Neural progenitor cell (in vitro differentiated cells): ENCODE measurements at regions not wholly inside any gene's neighbourhood (a gene's known extent, or its start where the extent isn't known, plus 50 kb on each side); places are given as distances from the start of the nearest gene placed in this dataset.

ENCODE experiments used
- DNase-seq: peaks from one replicate; pipeline ENCODE4 v3.0.0-alpha.2; 2016; ENCODE audit warnings: low spot score
- H2AFZ ChIP-seq: fragments of 200-600 bp; sonication (generic); replicated peaks from 2 replicates; pipeline ENCODE4 v1.6.1; 2016; ENCODE audit warnings: antibody characterized with exemption
- H3F3A ChIP-seq: fragments of 200-600 bp; sonication (generic); 2 replicates; pipeline ENCODE4 v1.6.1; 2016; ENCODE audit warnings: antibody characterized with exemption, low read depth
- H3K27ac ChIP-seq: fragments of 200-600 bp; sonication (generic); 2 replicates; pipeline ENCODE4 v1.5.1; 2016; ENCODE audit warnings: mild to moderate bottlenecking
- H3K27me3 ChIP-seq: fragments of 200-600 bp; sonication (generic); 2 replicates; pipeline ENCODE4 v1.6.1; 2016; ENCODE audit warnings: mild to moderate bottlenecking, moderate library complexity
- H3K36me3 ChIP-seq: fragments of 200-600 bp; sonication (generic); 2 replicates; pipeline ENCODE4 v1.5.1; 2016
- H3K4me1 ChIP-seq: fragments of 200-600 bp; sonication (generic); 2 replicates; pipeline ENCODE4 v1.6.1; 2016; ENCODE audit warnings: mixed run types
- H3K4me2 ChIP-seq: fragments of 200-600 bp; sonication (generic); 2 replicates; pipeline ENCODE4 v1.6.1; 2016
- H3K4me3 ChIP-seq: fragments of 200-600 bp; sonication (generic); 2 replicates; pipeline ENCODE4 v1.5.1; 2016
- H3K79me2 ChIP-seq: fragments of 200-600 bp; sonication (generic); 2 replicates; pipeline ENCODE4 v1.6.1; 2016; ENCODE audit warnings: low read depth
- H3K9ac ChIP-seq: fragments of 200-600 bp; sonication (generic); 2 replicates; pipeline ENCODE4 v1.6.1; 2016
- H3K9me3 ChIP-seq: fragments of 200-600 bp; sonication (generic); 2 replicates; pipeline ENCODE4 v1.5.1; 2016; ENCODE audit warnings: low read depth
- H4K20me1 ChIP-seq: fragments of 200-600 bp; sonication (generic); 2 replicates; pipeline ENCODE4 v1.6.1; 2016; ENCODE audit warnings: low read depth
- H3K27ac Mint-ChIP-seq: 3 replicates; pipeline ENCODE4 v1.8.0; 2021; ENCODE audit warnings: mixed read lengths
- H3K27me3 Mint-ChIP-seq: 2 replicates; pipeline ENCODE4 v1.8.0; 2022; ENCODE audit warnings: low read depth, mild to moderate bottlenecking, inconsistent platforms, moderate library complexity, mixed read lengths; ENCODE audit not compliant: insufficient read depth
- H3K36me3 Mint-ChIP-seq: 3 replicates; pipeline ENCODE4 v1.8.0; 2021; ENCODE audit warnings: mixed read lengths
- H3K4me1 Mint-ChIP-seq: 3 replicates; pipeline ENCODE4 v1.8.0; 2021; ENCODE audit warnings: mixed read lengths
- H3K4me3 Mint-ChIP-seq: 3 replicates; pipeline ENCODE4 v1.8.0; 2021; ENCODE audit warnings: mild to moderate bottlenecking, moderate library complexity, mixed read lengths
- H3K9me3 Mint-ChIP-seq: 3 replicates; pipeline ENCODE4 v1.8.0; 2020; ENCODE audit warnings: mixed read lengths
- CTCF ChIP-seq: fragments of 200-600 bp; sonication (generic); IDR thresholded peaks from 2 replicates; pipeline ENCODE4 v1.5.1; 2017; ENCODE audit warnings: antibody characterized with exemption, mild to moderate bottlenecking
- EZH2 ChIP-seq: fragments of 200-600 bp; sonication (generic); IDR thresholded peaks from 2 replicates; pipeline ENCODE4 v1.6.1; 2017; ENCODE audit warnings: antibody characterized with exemption, mild to moderate bottlenecking, moderate library complexity
- EZH2phosphoT487 ChIP-seq: fragments of 200-600 bp; sonication (generic); IDR thresholded peaks from 2 replicates; pipeline ENCODE4 v1.6.1; 2017; ENCODE audit warnings: antibody characterized with exemption

GRCh38 chr1:192876633-192877032, 67.8 kb downstream of the RGS2 start:
- H3K79me2 ChIP-seq = no peaks in the 10 kb centered on the region
- DNase-seq = no peak
- H3K4me3 ChIP-seq = no peak overlapping the region
- Mint-ChIP-seq H3K4me1 (peaks cover 12% of the 10 kb centered on the region), H3K27me3 (no peaks in the 10 kb centered on the region), H3K4me3 (no peak overlapping the region), H3K36me3 (no peaks in the 10 kb centered on the region), H3K9me3 (no peaks in the 10 kb centered on the region), H3K27ac (no peak overlapping the region)
- H3F3A ChIP-seq = no peaks in the 10 kb centered on the region
- H3K27ac ChIP-seq = no peak overlapping the region
- H3K4me1 ChIP-seq = peaks cover 8% of the 10 kb centered on the region
- no peak overlapping the region for H3K9ac ChIP-seq
- no peaks in the 10 kb centered on the region for H4K20me1 ChIP-seq
- H3K9me3 ChIP-seq = no peaks in the 10 kb centered on the region
- no peak overlapping the region for H2AFZ ChIP-seq
- H3K27me3 ChIP-seq = no peaks in the 10 kb centered on the region
- no peak for TF ChIP-seq CTCF
- TF ChIP-seq EZH2 = no peak
- TF ChIP-seq EZH2phosphoT487 = no peak
- H3K36me3 ChIP-seq = no peaks in the 10 kb centered on the region
- no peak overlapping the region for H3K4me2 ChIP-seq

- Histone ChIP-seq H3K4me3 (no peak overlapping the region), H3K27me3 (no peaks in the 10 kb centered on the region), H2AFZ (no peak overlapping the region), H3K36me3 (no peaks in the 10 kb centered on the region), H3K79me2 (no peaks in the 10 kb centered on the region), H3K4me2 (no peak overlapping the region), H3K4me1 (peaks cover 8% of the 10 kb centered on the region), H3K27ac (no peak overlapping the region), H3K9me3 (no peaks in the 10 kb centered on the region), H3K9ac (no peak overlapping the region), H3F3A (no peaks in the 10 kb centered on the region), H4K20me1 (no peaks in the 10 kb centered on the region)
- Mint-ChIP-seq H3K4me1 (peaks cover 12% of the 10 kb centered on the region), H3K27me3 (no peaks in the 10 kb centered on the region), H3K9me3 (no peaks in the 10 kb centered on the region), H3K27ac (no peak overlapping the region), H3K36me3 (no peaks in the 10 kb centered on the region), H3K4me3 (no peak overlapping the region)
- TF ChIP-seq CTCF (no peak), EZH2 (no peak), EZH2phosphoT487 (no peak)
- no peak for DNase-seq
Measured at GRCh38 chr1:192877283-192877886, 68.5 kb downstream of the RGS2 start.

GRCh38 chr1:192878249-192878648, 69.4 kb downstream of the RGS2 start:
- Histone ChIP-seq H3K79me2 (no peaks in the 10 kb centered on the region), H3K4me2 (no peak overlapping the region), H3K4me1 (peaks cover 8% of the 10 kb centered on the region), H2AFZ (no peak overlapping the region), H3F3A (no peaks in the 10 kb centered on the region), H3K27ac (no peak overlapping the region), H3K9ac (no peak overlapping the region), H3K36me3 (no peaks in the 10 kb centered on the region), H4K20me1 (no peaks in the 10 kb centered on the region), H3K9me3 (no peaks in the 10 kb centered on the region), H3K4me3 (no peak overlapping the region), H3K27me3 (no peaks in the 10 kb centered on the region)
- H3K9me3 Mint-ChIP-seq = no peaks in the 10 kb centered on the region
- H3K4me1 Mint-ChIP-seq = peaks cover 12% of the 10 kb centered on the region
- H3K36me3 Mint-ChIP-seq = no peaks in the 10 kb centered on the region
- no peak for DNase-seq
- H3K4me3 Mint-ChIP-seq = no peak overlapping the region
- TF ChIP-seq EZH2 (no peak), EZH2phosphoT487 (no peak), CTCF (no peak)
- H3K27me3 Mint-ChIP-seq = no peaks in the 10 kb centered on the region
- H3K27ac Mint-ChIP-seq = no peak overlapping the region
